SK-N-SH (cell line): ENCODE measurements at regions not wholly inside any gene's neighbourhood (a gene's known extent, or its start where the extent isn't known, plus 50 kb on each side); places are given as distances from the start of the nearest gene placed in this dataset.

Source experiments
- CTCF ChIP-seq: fragments of 200-600 bp; sonication (generic); IDR thresholded peaks from 2 replicates; pipeline ENCODE4 v1.6.1; 2017; ENCODE audit warnings: antibody characterized with exemption, mild to moderate bottlenecking, moderate library complexity
- GABPA ChIP-seq: IDR thresholded peaks from 2 replicates; pipeline ENCODE4 v1.4.0; 2012; ENCODE audit warnings: low read depth, mild to moderate bottlenecking
- GATA2 ChIP-seq: sonication (generic); formaldehyde crosslinking; IDR thresholded peaks from 2 replicates; pipeline ENCODE4 v1.5.0; 2020; ENCODE audit warnings: mild to moderate bottlenecking, missing genetic modification reagents
- IRF3 ChIP-seq: fragments of 150-350 bp; IDR thresholded peaks from 2 replicates; pipeline ENCODE4 v1.6.1; 2016; ENCODE audit warnings: mild to moderate bottlenecking, low read depth, low read length
- MEF2A ChIP-seq: IDR thresholded peaks from 2 replicates; pipeline ENCODE4 v1.4.0; 2012; ENCODE audit warnings: low read depth, borderline replicate concordance
- POLR2AphosphoS5 ChIP-seq: IDR thresholded peaks from 2 replicates; pipeline ENCODE4 v1.6.1; 2012; ENCODE audit warnings: low read depth, low read length
- RAD21 ChIP-seq: IDR thresholded peaks from 2 replicates; pipeline ENCODE4 v1.6.1; 2012; ENCODE audit warnings: mild to moderate bottlenecking, low read length
- RCOR1 ChIP-seq: fragments of 150-350 bp; IDR thresholded peaks from 2 replicates; pipeline ENCODE4 v1.6.1; 2017; ENCODE audit warnings: antibody characterized with exemption, low read length
- REST ChIP-seq: IDR thresholded peaks from 2 replicates; pipeline ENCODE4 v1.6.1; 2012; ENCODE audit warnings: mild to moderate bottlenecking, low read depth, low read length, moderate library complexity
- TAF1 ChIP-seq: IDR thresholded peaks from 2 replicates; pipeline ENCODE4 v1.6.1; 2012; ENCODE audit warnings: low read depth, mild to moderate bottlenecking, low read length, moderate library complexity, borderline replicate concordance
- TCF12 ChIP-seq: IDR thresholded peaks from 2 replicates; pipeline ENCODE4 v1.4.0; 2012
- USF2 ChIP-seq: fragments of 150-350 bp; IDR thresholded peaks from 2 replicates; pipeline ENCODE4 v1.6.1; 2017; ENCODE audit warnings: antibody characterized with exemption, low read length, low read depth, borderline replicate concordance
- YY1 ChIP-seq: IDR thresholded peaks from 2 replicates; pipeline ENCODE4 v1.4.0; 2012; ENCODE audit warnings: low read depth, mild to moderate bottlenecking
- ZBTB33 ChIP-seq: IDR thresholded peaks from 2 replicates; pipeline ENCODE4 v1.4.0; 2012; ENCODE audit warnings: low read depth, borderline replicate concordance

GRCh38 chr3:135453326-135453725 lies 512.2 kb upstream of the PPP2R3A start:
- TF ChIP-seq CTCF (no peak), POLR2AphosphoS5 (no peak), RAD21 (no peak), GABPA (no peak), IRF3 (no peak), ZBTB33 (no peak), RCOR1 (no peak), GATA2 (CRISPR knock-in tag) (no peak), USF2 (no peak), REST (no peak), TCF12 (no peak), YY1 (no peak), TAF1 (no peak), MEF2A (no peak)
